ENCODE measurements at regions not wholly inside any gene's neighbourhood (a gene's known extent, or its start where the extent isn't known, plus 50 kb on each side); places are given as distances from the start of the nearest gene placed in this dataset.

GRCh38 chr5:152819891-152820290, 414.8 kb upstream of the NMUR2 start:
- TF ChIP-seq, protein P1, sequence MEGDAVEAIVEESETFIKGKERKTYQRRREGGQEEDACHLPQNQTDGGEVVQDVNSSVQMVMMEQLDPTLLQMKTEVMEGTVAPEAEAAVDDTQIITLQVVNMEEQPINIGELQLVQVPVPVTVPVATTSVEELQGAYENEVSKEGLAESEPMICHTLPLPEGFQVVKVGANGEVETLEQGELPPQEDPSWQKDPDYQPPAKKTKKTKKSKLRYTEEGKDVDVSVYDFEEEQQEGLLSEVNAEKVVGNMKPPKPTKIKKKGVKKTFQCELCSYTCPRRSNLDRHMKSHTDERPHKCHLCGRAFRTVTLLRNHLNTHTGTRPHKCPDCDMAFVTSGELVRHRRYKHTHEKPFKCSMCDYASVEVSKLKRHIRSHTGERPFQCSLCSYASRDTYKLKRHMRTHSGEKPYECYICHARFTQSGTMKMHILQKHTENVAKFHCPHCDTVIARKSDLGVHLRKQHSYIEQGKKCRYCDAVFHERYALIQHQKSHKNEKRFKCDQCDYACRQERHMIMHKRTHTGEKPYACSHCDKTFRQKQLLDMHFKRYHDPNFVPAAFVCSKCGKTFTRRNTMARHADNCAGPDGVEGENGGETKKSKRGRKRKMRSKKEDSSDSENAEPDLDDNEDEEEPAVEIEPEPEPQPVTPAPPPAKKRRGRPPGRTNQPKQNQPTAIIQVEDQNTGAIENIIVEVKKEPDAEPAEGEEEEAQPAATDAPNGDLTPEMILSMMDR (IDR thresholded peaks at IDR 0.05; ENCODE audit: insufficient read depth, low read length, poor library complexity, severe bottlenecking): no peak
- no peak for TF ChIP-seq EZH2phosphoT487 (conservative IDR thresholded peaks at IDR 0.05; ENCODE audit: low read length)

All from SU-DHL-6 (cell line).